Pancreas (tissue), 10 donors: ENCODE measurements at regions not wholly inside any gene's neighbourhood (a gene's known extent, or its start where the extent isn't known, plus 50 kb on each side); places are given as distances from the start of the nearest gene placed in this dataset.

Experiments used
- ATAC-seq, 4 donors: fragments of 200-7000 bp; cut with Tn5 transposase; one replicate each; pipeline versions ENCODE4 v1.8.0 to v1.9.1; 2020; ENCODE audit warnings: mild to moderate bottlenecking in 4 of 4, moderate library complexity in 4 of 4
- DNase-seq, 6 donors: peaks; one replicate each; pipeline ENCODE4 v3.0.0-alpha.2; 2020
- FAIRE-seq: peaks from 2 replicates; lab custom pipeline; 2012; peaks lifted over from hg19 to GRCh38; lab: Jason Lieb, UNC
- H3K27ac ChIP-seq, 4 donors: fragments of 200-600 bp; sonication (generic); 1 replicate in 3 of 4; 2 replicates in 1 of 4; pipeline versions ENCODE4 v1.5.0 to v1.8.0; 2020
- H3K27me3 ChIP-seq, 4 donors: fragments of 200-600 bp; one replicate each; pipeline ENCODE4 v1.8.0; 2021
- H3K36me3 ChIP-seq, 3 donors: fragments of 200-600 bp; sonication (generic) in 1 of 3; one replicate each; pipeline versions ENCODE4 v1.5.0 to v1.8.0; 2020 to 2021
- H3K4me1 ChIP-seq, 3 donors: fragments of 200-600 bp; one replicate each; pipeline ENCODE4 v1.8.0; 2021
- H3K4me3 ChIP-seq, 4 donors: fragments of 200-600 bp; sonication (generic) in 2 of 4; one replicate each; pipeline versions ENCODE4 v1.5.0 to v1.8.0; 2020 to 2021
- H3K9me3 ChIP-seq, 4 donors: fragments of 200-600 bp; one replicate each; pipeline ENCODE4 v1.8.0; 2021
- CTCF ChIP-seq, 4 donors: fragments of 200-600 bp; sonication (generic) in 3 of 4; IDR thresholded peaks; one replicate each; pipeline versions ENCODE4 v1.5.0 to v1.8.0; 2021; ENCODE audit warnings: antibody characterized with exemption in 4 of 4
- WGBS, 2 donors: extraction: QIAGEN DNeasy Blood & Tissue Kit; methylation state at CpG; one replicate each; pipeline ENCODE4 v1.1.7; 2013; 5-methylcytosine and 5-hydroxymethylcytosine counted together
- intact Hi-C, 3 donors: fragments of 100-400 bp; cut with DNase I; formaldehyde crosslinking; loops; one replicate each; pipeline versions ENCODE4 v1.11.1 to v1.14.2; 2022
- donor health status: healthy with polysubstance abuse.
- donor health status: DM: no; HTN: no; CAD: no; lungs with moderate emphysema.
- donor health status: DM: no; HTN: no; CAD: no.
- donor health status: control.
- donor health status: control.
- donor health status: Bipolar disorder and iron deficiency.
- donor health status: DM: yes; HTN: yes; CAD: no.
- donor health status: DM: no; HTN: no; CAD: no.
- donor health status: DM: no; HTN: no; CAD: no.
- donor health status: DM: yes; HTN: yes; CAD: no.

GRCh38 chr2:52526735-52527134 is 1240.9 kb upstream of the CHAC2 start:
- no peaks in the 10 kb centered on the region for H3K9me3 ChIP-seq
- no peak for ATAC-seq
- H3K4me1 ChIP-seq = no peaks in the 10 kb centered on the region
- no peaks in the 10 kb centered on the region for H3K27me3 ChIP-seq
- no peak overlapping the region for H3K4me3 ChIP-seq
- intact Hi-C loops = no loop called here
- DNase-seq = no peak
- FAIRE-seq = no peak
- H3K36me3 ChIP-seq = no peaks in the 10 kb centered on the region
- 48 to 65% methylated on average over 1 of the region's 1 CpG for WGBS, 2 donors
- H3K27ac ChIP-seq = no peak overlapping the region
- no peak for TF ChIP-seq CTCF (IDR thresholded peaks at IDR 0.05)

GRCh38 chr2:52520644-52521043 is 1247.0 kb upstream of the CHAC2 start:
- no peak overlapping the region for H3K27ac ChIP-seq
- intact Hi-C loops = no loop called here
- H3K27me3 ChIP-seq = no peaks in the 10 kb centered on the region
- DNase-seq (no peak), FAIRE-seq (no peak), ATAC-seq (peak in 3 of 4 donors; percentile 44 to 80 (median 51))
- no peak overlapping the region for H3K4me3 ChIP-seq
- no peaks in the 10 kb centered on the region for H3K4me1 ChIP-seq
- no peaks in the 10 kb centered on the region for H3K36me3 ChIP-seq
- no peaks in the 10 kb centered on the region for H3K9me3 ChIP-seq
- WGBS, 2 donors = 42 to 58% methylated on average over 1 of the region's 1 CpG
- no peak for TF ChIP-seq CTCF (IDR thresholded peaks at IDR 0.05)

DNA sequence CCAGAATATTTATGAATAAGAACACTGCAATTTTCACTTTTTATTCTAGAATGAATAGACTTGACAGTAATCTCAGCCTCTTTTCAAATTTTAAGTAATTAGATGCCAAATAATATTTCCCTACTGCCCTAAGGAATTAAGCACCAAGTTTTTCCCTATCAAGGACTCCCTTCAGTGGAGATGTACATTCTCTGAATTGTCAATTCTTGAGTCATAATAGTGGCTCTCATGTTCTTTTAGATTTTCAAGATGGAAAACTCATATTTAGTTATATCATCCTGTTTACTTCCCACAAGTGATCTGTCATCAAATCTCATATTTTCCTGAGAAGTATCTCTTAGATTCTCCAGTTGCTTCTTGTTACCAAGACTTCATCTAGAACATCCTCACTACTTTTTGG is 1248.9 kb upstream of the CHAC2 start:
- ATAC-seq = no peak
- TF ChIP-seq CTCF (IDR thresholded peaks at IDR 0.05) = no peak
- intact Hi-C loops = no loop called here
- Histone ChIP-seq H3K9me3 (no peaks in the 10 kb centered on the region), H3K4me1 (no peaks in the 10 kb centered on the region), H3K27ac (no peak overlapping the region), H3K4me3 (no peak overlapping the region), H3K36me3 (no peaks in the 10 kb centered on the region), H3K27me3 (no peaks in the 10 kb centered on the region)
- no peak for FAIRE-seq
- DNase-seq = no peak

DNA sequence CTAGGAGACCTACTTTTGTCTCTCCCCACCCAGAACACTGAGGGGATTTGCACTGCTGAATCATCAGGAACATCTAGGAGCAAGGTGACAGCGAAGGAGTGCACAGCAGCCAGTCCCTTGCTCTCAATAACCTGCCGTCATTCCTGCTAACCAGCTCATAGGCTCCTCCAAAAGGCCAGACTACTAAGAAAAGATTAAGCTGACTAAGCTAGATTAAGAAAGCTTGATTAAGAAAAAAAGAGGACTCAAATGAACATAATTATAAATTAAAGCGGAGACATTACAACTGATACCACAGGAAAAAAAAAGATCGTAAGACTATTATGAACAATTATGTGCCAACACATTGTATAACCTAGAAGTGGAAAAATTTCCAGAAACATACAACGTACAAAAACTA is 1254.8 kb upstream of the CHAC2 start:
- no peaks in the 10 kb centered on the region for H3K9me3 ChIP-seq
- ATAC-seq = no peak
- H3K27me3 ChIP-seq = no peaks in the 10 kb centered on the region
- intact Hi-C loops = no loop called here
- no peak for TF ChIP-seq CTCF (IDR thresholded peaks at IDR 0.05)
- no peak overlapping the region for H3K4me3 ChIP-seq
- WGBS, 2 donors = 94 to 95% methylated on average over 5 of the region's 5 CpGs
- FAIRE-seq = no peak
- no peak for DNase-seq
- no peaks in the 10 kb centered on the region for H3K36me3 ChIP-seq
- H3K4me1 ChIP-seq = no peaks in the 10 kb centered on the region
- no peak overlapping the region for H3K27ac ChIP-seq

DNA sequence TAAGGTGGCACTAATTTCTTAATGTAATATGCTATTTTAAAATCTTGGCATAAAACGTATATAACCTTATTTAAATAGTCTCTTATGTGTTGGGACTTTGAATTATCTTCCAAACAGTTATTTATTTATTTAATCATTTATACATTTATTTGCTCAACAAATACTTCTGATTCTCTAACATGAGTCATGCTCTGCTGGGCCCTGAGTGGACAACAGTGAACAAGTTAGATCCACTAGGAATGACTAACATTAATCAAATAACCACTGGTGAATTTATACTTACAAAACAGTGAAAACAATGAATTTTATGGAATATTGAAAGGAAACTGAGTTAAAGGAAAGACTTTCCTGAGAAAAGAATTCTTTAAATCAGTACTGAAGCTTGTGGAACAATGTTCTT is 1257.2 kb upstream of the CHAC2 start:
- no peak for TF ChIP-seq CTCF (IDR thresholded peaks at IDR 0.05)
- Histone ChIP-seq H3K4me3 (no peak overlapping the region), H3K27me3 (no peaks in the 10 kb centered on the region), H3K9me3 (no peaks in the 10 kb centered on the region), H3K36me3 (no peaks in the 10 kb centered on the region), H3K27ac (no peak overlapping the region), H3K4me1 (no peaks in the 10 kb centered on the region)
- WGBS, 2 donors = 42 to 53% methylated on average over 1 of the region's 1 CpG
- ATAC-seq = no peak
- DNase-seq = no peak
- no peak for FAIRE-seq
- intact Hi-C loops = no loop called here
